ENCODE measurements at regions not wholly inside any gene's neighbourhood (a gene's known extent, or its start where the extent isn't known, plus 50 kb on each side); places are given as distances from the start of the nearest gene placed in this dataset.

- TF ChIP-seq REST (IDR thresholded peaks at IDR 0.05; ENCODE audit: low read depth) = no peak
Observed at GRCh38 chr5:2663489-2663888, 88.0 kb downstream of the IRX2 start (continued).

- Histone ChIP-seq H3K27ac (ENCODE audit: low read depth, low read length) (no peak overlapping the region), H4K20me1 (ENCODE audit: insufficient read depth) (no peaks in the 10 kb centered on the region), H3K4me1 (ENCODE audit: control insufficient read depth in 1 of 2, insufficient read depth in 2 of 2, low read length in 2 of 2) (no peaks in the 10 kb centered on the region), H3K9me2 (ENCODE audit: insufficient read depth) (no peaks in the 10 kb centered on the region), H3K9ac (ENCODE audit: low read length) (no peak overlapping the region), H3K27me3 (ENCODE audit: insufficient read depth, low read length) (no peaks in the 10 kb centered on the region), H3K79me2 (ENCODE audit: insufficient read depth, low read length) (no peaks in the 10 kb centered on the region), H3K9me3 (ENCODE audit: control insufficient read depth in 1 of 2, insufficient read depth in 1 of 2, low read depth in 1 of 2, low read length in 2 of 2) (peaks cover 7 to 21% of the 10 kb centered on the region in 2 experiments; a peak in 2 of 4 replicates), H3K36me3 (ENCODE audit: control insufficient read depth in 1 of 2, insufficient read depth in 2 of 2, low read length in 2 of 2) (no peaks in the 10 kb centered on the region), H3K4me2 (ENCODE audit: low read length) (no peak overlapping the region), H3K4me3 (replicated peaks in 1 of 2; ENCODE audit: low read depth in 1 of 2, low read length in 2 of 2) (no peak overlapping the region), H2AFZ (ENCODE audit: low read depth, low read length, poor library complexity, severe bottlenecking) (no peak overlapping the region)
- intact Hi-C loops (cut with micrococcal nuclease) = no loop called here
- ATAC-seq (no peak), DNase-seq (ENCODE audit: low read depth, low spot score) (no peak)
- ChIA-PET RAD21 (ENCODE audit: low non-redundant PET in 1 of 2, low total read pairs in 2 of 2, uncharacterized antibody in 2 of 2, unreplicated experiment in 2 of 2) (no interaction called here), CTCF (no interaction called here), POLR2A (no interaction called here)
- no TSS peak for BruUV-seq (replicated peaks)
- TF ChIP-seq ELF1 (IDR thresholded peaks at IDR 0.05; ENCODE audit: borderline replicate concordance, low read depth) = no peak
- TF ChIP-seq EGR1 (IDR thresholded peaks at IDR 0.05; ENCODE audit: low read depth) = no peak
- TF ChIP-seq YY1 (IDR thresholded peaks at IDR 0.05; ENCODE audit: extremely low read depth, insufficient replicate concordance, low read depth, low read length) = no peak
- TF ChIP-seq CTCF (IDR thresholded peaks at IDR 0.05 in 2 of 3, conservative IDR thresholded peaks at IDR 0.05 in 1 of 3; ENCODE audit: borderline replicate concordance in 1 of 3, insufficient read depth in 1 of 3, low read depth in 2 of 3, low read length in 2 of 3) = no peak
- TF ChIP-seq FOSL1 (IDR thresholded peaks at IDR 0.05; ENCODE audit: low read depth) = no peak
- TF ChIP-seq ZNF274 (IDR thresholded peaks at IDR 0.05; ENCODE audit: low read depth, low read length) = no peak
- no peak for TF ChIP-seq EZH2 (IDR thresholded peaks at IDR 0.05)
- no peak for TF ChIP-seq RAD21 (IDR thresholded peaks at IDR 0.05; ENCODE audit: low read depth)
- no peak for TF ChIP-seq MAX (IDR thresholded peaks at IDR 0.05)
- no peak for TF ChIP-seq POLR2AphosphoS5 (IDR thresholded peaks at IDR 0.05; ENCODE audit: low read depth, low read length)
- TF ChIP-seq POLR2A (IDR thresholded peaks at IDR 0.05; ENCODE audit: borderline replicate concordance, extremely low read depth, insufficient read depth, insufficient read length) = no peak
- no peak for TF ChIP-seq JUND (IDR thresholded peaks at IDR 0.05)
- TF ChIP-seq REST (IDR thresholded peaks at IDR 0.05; ENCODE audit: low read depth) = no peak
- TF ChIP-seq CBX3 (IDR thresholded peaks at IDR 0.05; ENCODE audit: low read depth) = no peak
- TF ChIP-seq ZFX (IDR thresholded peaks at IDR 0.05) = no peak
- no peak for TF ChIP-seq EZH2phosphoT487 (IDR thresholded peaks at IDR 0.05; ENCODE audit: borderline replicate concordance)
Observed at GRCh38 chr5:2660315-2660714, 91.2 kb downstream of the IRX2 start.

Measured in HCT116 (cell line).